ENCODE measurements at regions not wholly inside any gene's neighbourhood (a gene's known extent, or its start where the extent isn't known, plus 50 kb on each side); places are given as distances from the start of the nearest gene placed in this dataset.

DNA sequence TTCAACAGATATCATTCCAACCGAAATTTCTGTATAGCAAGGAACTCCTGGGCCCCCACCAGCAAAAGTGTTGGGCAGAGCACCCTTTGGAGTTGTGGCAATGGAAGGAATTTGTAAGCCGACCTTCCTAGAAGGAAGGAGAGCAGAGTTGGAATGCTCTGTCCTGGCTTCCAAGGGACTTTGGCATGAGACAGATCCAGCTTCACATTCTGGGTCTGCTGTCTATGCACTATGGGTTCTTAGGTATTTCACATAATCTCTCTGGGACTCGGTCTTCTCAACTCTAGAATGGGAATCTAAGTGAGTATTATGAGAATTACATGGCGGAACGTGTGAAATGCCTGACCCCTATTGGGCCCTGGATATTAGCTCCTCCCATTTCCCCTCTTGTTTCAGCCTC lies 63.2 kb upstream of the MARCHF10 start:
- POLR2A ChIA-PET: no interaction called here
- BruUV-seq (replicated peaks): no TSS peak
- CTCF ChIA-PET: interaction anchor here (0.5 to 1.0 kb wide), 3 partner anchors 30 to 574 kb away, joined by 3 read pairs; no protein-coding TSS in a partner anchor
- H3K27me3 Mint-ChIP-seq (ENCODE audit: insufficient read depth, unreplicated experiment): no peaks in the 10 kb centered on the region
- H3K27ac Mint-ChIP-seq (ENCODE audit: low read depth, unreplicated experiment): no peak overlapping the region
- H3K4me1 Mint-ChIP-seq (ENCODE audit: insufficient read depth, unreplicated experiment): peaks cover 11% of the 10 kb centered on the region
- TF ChIP-seq, protein P1, sequence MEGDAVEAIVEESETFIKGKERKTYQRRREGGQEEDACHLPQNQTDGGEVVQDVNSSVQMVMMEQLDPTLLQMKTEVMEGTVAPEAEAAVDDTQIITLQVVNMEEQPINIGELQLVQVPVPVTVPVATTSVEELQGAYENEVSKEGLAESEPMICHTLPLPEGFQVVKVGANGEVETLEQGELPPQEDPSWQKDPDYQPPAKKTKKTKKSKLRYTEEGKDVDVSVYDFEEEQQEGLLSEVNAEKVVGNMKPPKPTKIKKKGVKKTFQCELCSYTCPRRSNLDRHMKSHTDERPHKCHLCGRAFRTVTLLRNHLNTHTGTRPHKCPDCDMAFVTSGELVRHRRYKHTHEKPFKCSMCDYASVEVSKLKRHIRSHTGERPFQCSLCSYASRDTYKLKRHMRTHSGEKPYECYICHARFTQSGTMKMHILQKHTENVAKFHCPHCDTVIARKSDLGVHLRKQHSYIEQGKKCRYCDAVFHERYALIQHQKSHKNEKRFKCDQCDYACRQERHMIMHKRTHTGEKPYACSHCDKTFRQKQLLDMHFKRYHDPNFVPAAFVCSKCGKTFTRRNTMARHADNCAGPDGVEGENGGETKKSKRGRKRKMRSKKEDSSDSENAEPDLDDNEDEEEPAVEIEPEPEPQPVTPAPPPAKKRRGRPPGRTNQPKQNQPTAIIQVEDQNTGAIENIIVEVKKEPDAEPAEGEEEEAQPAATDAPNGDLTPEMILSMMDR (IDR thresholded peaks at IDR 0.05; ENCODE audit: unreplicated experiment): no peak
- no peaks in the 10 kb centered on the region for H3K9me3 Mint-ChIP-seq (ENCODE audit: unreplicated experiment)
- DNase-seq (ENCODE audit: unreplicated experiment): no peak
- intact Hi-C loops (cut with micrococcal nuclease): loop anchor here (10.0 kb wide), 1 partner anchor 76 kb away; no protein-coding TSS in a partner anchor
- H3K36me3 Mint-ChIP-seq (ENCODE audit: insufficient read depth, unreplicated experiment): no peaks in the 10 kb centered on the region
- H3K4me3 Mint-ChIP-seq (ENCODE audit: unreplicated experiment): no peak overlapping the region

DNA sequence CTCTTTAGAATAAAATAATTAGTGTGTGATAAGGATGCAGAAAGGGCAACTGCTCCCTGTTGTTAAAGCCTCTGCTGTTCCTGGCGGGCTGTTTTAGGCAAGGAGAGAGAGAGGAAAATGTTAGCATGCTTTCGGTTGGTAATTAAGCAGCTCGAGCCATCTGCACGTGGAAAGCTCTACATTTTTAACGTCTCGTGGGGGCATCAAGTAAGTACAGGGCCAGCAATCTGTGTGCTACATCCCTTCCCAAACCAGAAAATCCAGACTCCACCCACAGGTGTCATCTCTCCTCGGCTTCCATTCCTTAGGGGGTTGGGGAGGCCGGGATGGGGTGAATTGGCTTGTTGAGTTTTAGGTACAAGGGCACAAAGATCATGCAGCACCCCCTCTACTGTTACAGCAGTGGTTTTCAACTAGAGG lies 62.4 kb upstream of the MARCHF10 start:
- TF ChIP-seq, protein P1 (IDR thresholded peaks at IDR 0.05; ENCODE audit: unreplicated experiment): no peak
- intact Hi-C loops (cut with micrococcal nuclease): loop anchor here (10.0 kb wide), 1 partner anchor 76 kb away; no protein-coding TSS in a partner anchor
- H3K27me3 Mint-ChIP-seq (ENCODE audit: insufficient read depth, unreplicated experiment): no peaks in the 10 kb centered on the region
- H3K9me3 Mint-ChIP-seq (ENCODE audit: unreplicated experiment): no peaks in the 10 kb centered on the region
- H3K4me1 Mint-ChIP-seq (ENCODE audit: insufficient read depth, unreplicated experiment): peaks cover 6% of the 10 kb centered on the region
- no TSS peak for BruUV-seq (replicated peaks)
- H3K36me3 Mint-ChIP-seq (ENCODE audit: insufficient read depth, unreplicated experiment): no peaks in the 10 kb centered on the region
- DNase-seq (ENCODE audit: unreplicated experiment): no peak
- H3K4me3 Mint-ChIP-seq (ENCODE audit: unreplicated experiment): no peak overlapping the region
- ChIA-PET POLR2A (no interaction called here), CTCF (no interaction called here)
- H3K27ac Mint-ChIP-seq (ENCODE audit: low read depth, unreplicated experiment): no peak overlapping the region

DNA sequence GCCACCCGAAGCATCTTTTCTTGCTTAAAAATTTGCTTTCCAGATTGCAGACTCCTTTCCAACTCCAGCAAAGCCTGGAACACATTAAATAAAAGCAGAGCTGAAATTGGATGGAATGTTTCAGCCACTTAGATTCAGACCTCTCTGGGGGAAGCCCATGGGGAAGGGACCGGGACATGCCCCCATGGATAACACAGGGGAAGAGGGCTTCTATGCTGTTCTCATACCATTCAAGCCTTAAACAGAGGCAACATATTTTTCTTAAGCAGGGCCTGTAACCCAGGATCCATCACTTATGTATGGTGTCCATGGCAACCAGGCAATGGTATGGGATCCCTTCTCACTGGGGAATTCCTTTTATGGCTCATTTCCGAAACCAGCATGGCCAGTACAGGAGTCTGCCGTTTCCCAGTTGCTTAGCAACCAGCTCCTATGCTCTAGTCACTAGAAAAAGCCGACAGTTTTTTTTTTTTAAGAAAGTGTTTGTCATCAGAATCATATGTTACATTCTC lies 62.0 kb upstream of the MARCHF10 start:
- ChIA-PET CTCF (no interaction called here), POLR2A (no interaction called here)
- Mint-ChIP-seq H3K36me3 (ENCODE audit: insufficient read depth, unreplicated experiment) (no peaks in the 10 kb centered on the region), H3K27ac (ENCODE audit: low read depth, unreplicated experiment) (no peak overlapping the region), H3K9me3 (ENCODE audit: unreplicated experiment) (no peaks in the 10 kb centered on the region), H3K27me3 (ENCODE audit: insufficient read depth, unreplicated experiment) (no peaks in the 10 kb centered on the region), H3K4me3 (ENCODE audit: unreplicated experiment) (no peak overlapping the region), H3K4me1 (ENCODE audit: insufficient read depth, unreplicated experiment) (peaks cover under 1% of the 10 kb centered on the region)
- BruUV-seq (replicated peaks): no TSS peak
- TF ChIP-seq, protein P1 (IDR thresholded peaks at IDR 0.05; ENCODE audit: unreplicated experiment): no peak
- intact Hi-C loops (cut with micrococcal nuclease): loop anchor here (10.0 kb wide), 1 partner anchor 75 kb away; no protein-coding TSS in a partner anchor
- no peak for DNase-seq (ENCODE audit: unreplicated experiment)

DNA sequence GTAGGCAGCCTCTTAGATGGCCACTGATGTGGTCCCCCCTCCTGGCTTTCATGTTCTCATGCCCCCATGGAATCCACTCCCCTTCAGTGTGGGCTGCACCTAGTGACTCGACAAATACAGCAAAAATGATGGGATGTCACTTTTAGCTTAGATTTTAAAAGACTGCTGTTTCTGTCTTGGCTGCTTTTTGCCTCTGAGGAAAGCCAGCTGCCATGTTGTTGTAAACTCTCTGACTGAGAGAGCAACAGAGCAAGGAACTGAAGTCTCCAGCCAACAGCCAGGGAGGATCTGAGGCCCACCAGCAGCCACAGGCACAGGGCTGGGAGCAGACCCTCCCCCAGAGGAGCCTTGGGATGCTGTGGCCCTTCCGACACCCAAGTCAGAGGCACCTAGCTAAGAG lies 60.6 kb upstream of the MARCHF10 start:
- no peaks in the 10 kb centered on the region for H3K4me1 Mint-ChIP-seq (ENCODE audit: insufficient read depth, unreplicated experiment)
- no peak overlapping the region for H3K27ac Mint-ChIP-seq (ENCODE audit: low read depth, unreplicated experiment)
- H3K36me3 Mint-ChIP-seq (ENCODE audit: insufficient read depth, unreplicated experiment): no peaks in the 10 kb centered on the region
- intact Hi-C loops (cut with micrococcal nuclease): no loop called here
- H3K9me3 Mint-ChIP-seq (ENCODE audit: unreplicated experiment): no peaks in the 10 kb centered on the region
- TF ChIP-seq, protein P1 (IDR thresholded peaks at IDR 0.05; ENCODE audit: unreplicated experiment): no peak
- no peaks in the 10 kb centered on the region for H3K27me3 Mint-ChIP-seq (ENCODE audit: insufficient read depth, unreplicated experiment)
- BruUV-seq (replicated peaks): no TSS peak
- ChIA-PET POLR2A (no interaction called here), CTCF (no interaction called here)
- DNase-seq (ENCODE audit: unreplicated experiment): no peak
- no peak overlapping the region for H3K4me3 Mint-ChIP-seq (ENCODE audit: unreplicated experiment)

Data from MCF 10A (cell line).